ENCODE measurements at regions not wholly inside any gene's neighbourhood (a gene's known extent, or its start where the extent isn't known, plus 50 kb on each side); places are given as distances from the start of the nearest gene placed in this dataset.

DNA sequence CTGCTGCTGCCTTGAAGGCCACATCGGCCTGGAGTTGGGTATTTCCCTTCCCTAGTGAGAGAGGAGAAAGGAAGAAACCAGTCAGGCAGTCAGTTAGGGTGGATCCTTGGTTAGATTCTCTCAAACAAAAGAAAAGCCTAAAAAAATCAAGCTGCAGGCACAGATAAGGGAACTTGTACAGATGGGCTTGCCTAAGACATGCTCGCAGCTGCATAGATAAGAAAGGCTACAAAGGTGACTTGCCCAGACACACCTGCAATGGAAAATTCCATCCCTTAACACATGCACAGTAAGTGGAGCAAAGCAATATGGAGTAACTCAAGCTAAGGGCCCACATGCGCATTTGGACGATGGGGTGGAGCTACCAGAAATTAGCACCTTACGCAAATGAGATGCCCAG is 199.7 kb upstream of the ARPP21 start:
- ChIA-PET CTCF (no interaction called here), POLR2A (no interaction called here)
- no peaks in the 10 kb centered on the region for H3K9me1 ChIP-seq (replicated peaks; ENCODE audit: control insufficient read depth, extremely low read depth, insufficient read depth, low read length)
- H3K4me2 ChIP-seq (ENCODE audit: insufficient read depth, low read length), result no peak overlapping the region
- H3K9ac ChIP-seq (replicated peaks; ENCODE audit: extremely low read depth, insufficient read depth, low read length), result no peak overlapping the region
- H4K20me1 ChIP-seq (replicated peaks; ENCODE audit: control insufficient read depth, extremely low read depth, insufficient read depth, low read length), result no peaks in the 10 kb centered on the region
- no peaks in the 10 kb centered on the region for H3K9me3 ChIP-seq (replicated peaks; ENCODE audit: control insufficient read depth, insufficient read depth, low read length)
- H2AFZ ChIP-seq (ENCODE audit: low read depth, low read length), result no peak overlapping the region
- TF ChIP-seq MAX (IDR thresholded peaks at IDR 0.05; ENCODE audit: insufficient read depth, insufficient read length), result no peak
- no peak for TF ChIP-seq POLR2A (IDR thresholded peaks at IDR 0.05; ENCODE audit: low read depth, low read length)
- TF ChIP-seq MYC (IDR thresholded peaks at IDR 0.05; ENCODE audit: low read depth, low read length), result no peak
- TF ChIP-seq GATA2 (IDR thresholded peaks at IDR 0.05; ENCODE audit: insufficient read depth, insufficient read length, low read depth, low read length), result no peak
- no peak for TF ChIP-seq POLR2AphosphoS5 (IDR thresholded peaks at IDR 0.05; ENCODE audit: insufficient read depth, low read depth, low read length)
- no peak for TF ChIP-seq JUN (IDR thresholded peaks at IDR 0.05; ENCODE audit: borderline replicate concordance, insufficient read depth, insufficient read length, low read depth)
- TF ChIP-seq FOS (IDR thresholded peaks at IDR 0.05; ENCODE audit: borderline replicate concordance, insufficient read depth, low read length), result no peak
- TF ChIP-seq, protein P1, sequence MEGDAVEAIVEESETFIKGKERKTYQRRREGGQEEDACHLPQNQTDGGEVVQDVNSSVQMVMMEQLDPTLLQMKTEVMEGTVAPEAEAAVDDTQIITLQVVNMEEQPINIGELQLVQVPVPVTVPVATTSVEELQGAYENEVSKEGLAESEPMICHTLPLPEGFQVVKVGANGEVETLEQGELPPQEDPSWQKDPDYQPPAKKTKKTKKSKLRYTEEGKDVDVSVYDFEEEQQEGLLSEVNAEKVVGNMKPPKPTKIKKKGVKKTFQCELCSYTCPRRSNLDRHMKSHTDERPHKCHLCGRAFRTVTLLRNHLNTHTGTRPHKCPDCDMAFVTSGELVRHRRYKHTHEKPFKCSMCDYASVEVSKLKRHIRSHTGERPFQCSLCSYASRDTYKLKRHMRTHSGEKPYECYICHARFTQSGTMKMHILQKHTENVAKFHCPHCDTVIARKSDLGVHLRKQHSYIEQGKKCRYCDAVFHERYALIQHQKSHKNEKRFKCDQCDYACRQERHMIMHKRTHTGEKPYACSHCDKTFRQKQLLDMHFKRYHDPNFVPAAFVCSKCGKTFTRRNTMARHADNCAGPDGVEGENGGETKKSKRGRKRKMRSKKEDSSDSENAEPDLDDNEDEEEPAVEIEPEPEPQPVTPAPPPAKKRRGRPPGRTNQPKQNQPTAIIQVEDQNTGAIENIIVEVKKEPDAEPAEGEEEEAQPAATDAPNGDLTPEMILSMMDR (IDR thresholded peaks at IDR 0.05; ENCODE audit: extremely low read depth in 1 of 2, insufficient read depth in 1 of 2, low read depth in 1 of 2, low read length in 2 of 2), result no peak
- TF ChIP-seq EZH2 (IDR thresholded peaks at IDR 0.05; ENCODE audit: borderline replicate concordance, low read depth, low read length, severe bottlenecking), result no peak
- intact Hi-C loops (cut with micrococcal nuclease) (no loop called here), dilution Hi-C loops (cut with MboI; ENCODE audit: extremely low pct_ligation_motif_present, low sequenced_read_pairs) (no loop called here)
- peaks cover 7 to 9% of the 10 kb centered on the region in 2 experiments for H3K27me3 ChIP-seq (ENCODE audit: control insufficient read depth in 2 of 2, insufficient read depth in 2 of 2, low read length in 2 of 2)
- H3K4me3 ChIP-seq (replicated peaks in 1 of 3; ENCODE audit: insufficient read depth in 1 of 3, low read depth in 1 of 3, low read length in 3 of 3), result no peak overlapping the region
- H3K36me3 ChIP-seq (ENCODE audit: control insufficient read depth in 2 of 2, extremely low read depth in 1 of 2, insufficient read depth in 2 of 2, low read length in 2 of 2), result no peaks in the 10 kb centered on the region
- no peak overlapping the region for H3K27ac ChIP-seq (ENCODE audit: insufficient read depth, low read depth, low read length)
- no peaks in the 10 kb centered on the region for H3K4me1 ChIP-seq (ENCODE audit: control insufficient read depth, extremely low read depth, insufficient read depth, low read length)
- no peaks in the 10 kb centered on the region for H3K79me2 ChIP-seq (ENCODE audit: control insufficient read depth, insufficient read depth, low read length)
- no peak for FAIRE-seq
- BruUV-seq (replicated peaks), result no TSS peak
- DNase-seq (ENCODE audit: low read depth, low spot score), result peak; percentile 11

Data from endothelial cell of umbilical vein (primary cell).